Heart left ventricle (tissue), 16 donors: ENCODE measurements at regions not wholly inside any gene's neighbourhood (a gene's known extent, or its start where the extent isn't known, plus 50 kb on each side); places are given as distances from the start of the nearest gene placed in this dataset.
A peak's percentile ranks its signal among the peaks of the same experiment; 100 is the strongest.

Source experiments
- ATAC-seq, 4 donors: fragments of 200-7000 bp; cut with Tn5 transposase; one replicate each; pipeline ENCODE4 v1.9.1; 2020 to 2022; ENCODE audit warnings: moderate library complexity in 4 of 4, mild to moderate bottlenecking in 3 of 4, moderate number of reproducible peaks in 1 of 4
- DNase-seq, 5 donors: peaks; one replicate each; pipeline ENCODE4 v3.0.0-alpha.2; 2020
- H3K27ac ChIP-seq, 12 donors: fragments of 200-600 bp; sonication (generic) in 4 of 12; one replicate each; pipeline versions ENCODE4 v1.5.0 to v1.8.0; 2016 to 2022; ENCODE audit warnings: mild to moderate bottlenecking in 2 of 12
- H3K27me3 ChIP-seq, 9 donors: fragments of 200-600 bp; sonication (generic) in 2 of 9; one replicate each; pipeline versions ENCODE4 v1.5.1 to v1.8.0; 2016 to 2022; ENCODE audit warnings: mild to moderate bottlenecking in 3 of 9
- H3K36me3 ChIP-seq, 9 donors: fragments of 200-600 bp; sonication (generic) in 2 of 9; one replicate each; pipeline versions ENCODE4 v1.5.0 to v1.8.0; 2018 to 2022; ENCODE audit warnings: mild to moderate bottlenecking in 2 of 9
- H3K4me1 ChIP-seq, 12 donors: fragments of 200-600 bp; sonication (generic) in 4 of 12; one replicate each; pipeline versions ENCODE4 v1.5.0 to v1.8.0; 2016 to 2022; ENCODE audit warnings: mild to moderate bottlenecking in 3 of 12
- H3K4me3 ChIP-seq, 12 donors: fragments of 200-600 bp; sonication (generic) in 4 of 12; one replicate each; pipeline versions ENCODE4 v1.5.0 to v1.8.0; 2017 to 2022; ENCODE audit warnings: mild to moderate bottlenecking in 9 of 12, moderate library complexity in 4 of 12
- H3K9me3 ChIP-seq, 12 donors: fragments of 200-600 bp; sonication (generic) in 4 of 12; one replicate each; pipeline versions ENCODE4 v1.5.0 to v1.8.0; 2016 to 2022; ENCODE audit warnings: mild to moderate bottlenecking in 1 of 12
- POLR2A ChIP-seq, 2 donors: fragments of 450-650 bp; IDR thresholded peaks; one replicate each; pipeline ENCODE4 v1.6.1; 2017; ENCODE audit warnings: antibody characterized with exemption in 2 of 2, mild to moderate bottlenecking in 2 of 2, moderate library complexity in 2 of 2
- WGBS, 4 donors: extraction: QIAGEN DNeasy Blood & Tissue Kit in 2 of 4; methylation state at CpG; one replicate each; pipeline versions ENCODE4 v1.1.5 to v1.1.7; 2013 to 2018; 5-methylcytosine and 5-hydroxymethylcytosine counted together
- intact Hi-C, 10 donors: fragments of 100-400 bp; cut with DNase I; formaldehyde crosslinking; loops; one replicate each; pipeline versions ENCODE4 v1.11.1 to v1.14.2; 2022
- TF ChIP-seq, protein P1 (sequence below), 12 donors: fragments of 200-600 bp; sonication (generic) in 4 of 12; IDR thresholded peaks; one replicate each; pipeline versions ENCODE4 v1.5.0 to v1.8.0; 2018 to 2022; ENCODE audit warnings: antibody characterized with exemption in 12 of 12, mild to moderate bottlenecking in 5 of 12
- donor health status: ischemic (EF 13 %, LVEDD 7.1; RV severe dilation, severe dysfunction).
- donor health status: healthy with polysubstance abuse.
- donor health status: DM: no; HTN: yes; CAD: no.
- donor health status: DM: no; HTN: no; CAD: no.
- donor health status: ischemic (EF 25% LVEDD 6.9; RV normal size, moderate dysfunction).
- donor health status: ischemic (EF 25% LVEDD 5.7; RV mildly dilated, moderate dysfunction).
- donor health status: healthy.
- donor health status: DM: yes; HTN: yes; CAD: no.
- donor health status: ischemic (EF 35%, LVEDD 5.7; RV mildly dilated, moderate dysfunction).
- donor health status: nonischemic (EF 11% LVEDD 7.7; RV severe dilation, severe dysfunction).
- donor health status: DM: yes; HTN: yes; CAD: no.
- donor health status: PGD.
- donor health status: ischemic (EF 29% LVEDD 5.4; RV normal size, mild dysfunction).
- donor health status: nonischemic (EF 23%, LVEDD 6.1; RV moderate dilation, normal function).

DNA sequence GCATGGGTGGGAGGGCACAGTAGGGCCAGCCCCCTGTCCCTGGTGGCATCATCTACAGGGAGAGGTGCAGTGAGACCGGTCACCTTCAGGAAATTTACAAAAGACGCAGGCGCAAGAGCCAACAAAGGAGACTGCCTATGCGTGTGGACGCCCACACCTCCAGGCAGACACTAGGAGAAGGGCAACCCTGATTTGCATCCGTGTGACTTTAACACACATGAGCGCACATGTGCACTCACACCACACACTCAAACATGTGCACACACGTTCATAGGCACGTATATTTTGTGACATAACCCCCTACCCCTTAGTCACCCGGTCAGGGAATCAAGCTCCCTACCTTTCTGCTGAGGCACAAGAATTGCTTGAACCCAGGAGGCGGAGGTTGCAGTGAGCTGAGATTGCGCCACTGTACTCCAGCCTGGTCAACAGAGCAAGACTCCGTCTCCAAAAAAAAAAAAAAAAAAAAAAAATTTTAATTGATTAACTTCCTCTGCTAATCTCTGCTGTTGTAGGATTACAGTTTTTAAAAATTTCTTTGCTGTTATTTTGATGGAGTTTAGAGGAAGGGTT lies 84.7 kb upstream of the SLC25A33 start:
- no peaks in the 10 kb centered on the region for H3K9me3 ChIP-seq
- H3K36me3 ChIP-seq, result no peaks in the 10 kb centered on the region
- H3K27ac ChIP-seq, result no peak overlapping the region
- no peak for TF ChIP-seq POLR2A (IDR thresholded peaks at IDR 0.05)
- TF ChIP-seq, protein P1, sequence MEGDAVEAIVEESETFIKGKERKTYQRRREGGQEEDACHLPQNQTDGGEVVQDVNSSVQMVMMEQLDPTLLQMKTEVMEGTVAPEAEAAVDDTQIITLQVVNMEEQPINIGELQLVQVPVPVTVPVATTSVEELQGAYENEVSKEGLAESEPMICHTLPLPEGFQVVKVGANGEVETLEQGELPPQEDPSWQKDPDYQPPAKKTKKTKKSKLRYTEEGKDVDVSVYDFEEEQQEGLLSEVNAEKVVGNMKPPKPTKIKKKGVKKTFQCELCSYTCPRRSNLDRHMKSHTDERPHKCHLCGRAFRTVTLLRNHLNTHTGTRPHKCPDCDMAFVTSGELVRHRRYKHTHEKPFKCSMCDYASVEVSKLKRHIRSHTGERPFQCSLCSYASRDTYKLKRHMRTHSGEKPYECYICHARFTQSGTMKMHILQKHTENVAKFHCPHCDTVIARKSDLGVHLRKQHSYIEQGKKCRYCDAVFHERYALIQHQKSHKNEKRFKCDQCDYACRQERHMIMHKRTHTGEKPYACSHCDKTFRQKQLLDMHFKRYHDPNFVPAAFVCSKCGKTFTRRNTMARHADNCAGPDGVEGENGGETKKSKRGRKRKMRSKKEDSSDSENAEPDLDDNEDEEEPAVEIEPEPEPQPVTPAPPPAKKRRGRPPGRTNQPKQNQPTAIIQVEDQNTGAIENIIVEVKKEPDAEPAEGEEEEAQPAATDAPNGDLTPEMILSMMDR (IDR thresholded peaks at IDR 0.05), result no peak
- intact Hi-C loops, result loop anchor here in 9 of 10 donors (2.0 to 10.0 kb wide), 7 partner anchors 80 to 190 kb away; partner anchors contain the start of gene SPSB1 (in 2 of the 9)
- no peak overlapping the region for H3K4me3 ChIP-seq
- H3K4me1 ChIP-seq, result peaks cover 0 to 15% (median 4%) of the 10 kb centered on the region in 12 donors
- no peak for DNase-seq
- no peaks in the 10 kb centered on the region for H3K27me3 ChIP-seq
- 87 to 95% (median 94%) methylated on average over 13 of the region's 13 CpGs for WGBS, 4 donors
- no peak for ATAC-seq

DNA sequence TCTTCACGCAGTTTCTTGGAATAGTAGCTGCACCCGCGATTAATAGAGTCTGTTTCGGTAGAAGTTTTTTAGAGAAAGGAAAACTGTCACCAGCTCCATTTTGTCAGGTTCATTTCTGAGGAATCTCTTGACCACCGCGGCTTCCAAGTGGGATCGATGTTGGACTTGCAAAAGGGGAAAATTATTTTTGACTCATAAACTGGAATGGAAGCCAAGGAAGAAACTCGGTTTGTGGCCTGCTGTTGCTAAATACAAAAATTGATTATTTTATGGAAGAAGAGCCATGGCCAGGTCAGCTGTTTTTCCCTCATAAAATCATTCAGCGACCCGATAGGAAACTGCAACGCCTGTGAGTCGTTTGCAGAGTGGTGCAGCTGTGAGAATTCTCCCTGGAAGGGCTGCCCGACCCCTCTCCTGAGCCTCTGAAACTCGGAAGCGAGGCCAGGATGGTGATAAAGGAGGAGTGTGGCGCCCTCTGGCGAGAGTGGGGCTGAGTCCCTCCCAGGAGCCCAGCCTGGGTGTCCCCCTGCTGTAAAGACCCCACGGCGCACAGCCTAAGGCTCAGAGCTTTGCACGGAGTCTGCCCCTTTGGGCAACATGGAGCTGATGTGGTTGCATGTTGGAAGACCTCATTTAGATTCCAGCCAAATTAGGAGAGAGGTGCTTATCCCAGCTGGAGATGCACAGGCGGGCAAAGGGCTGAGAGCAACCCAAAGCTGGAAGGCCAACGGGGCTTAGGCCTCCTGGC lies 83.6 kb upstream of the SLC25A33 start:
- TF ChIP-seq, protein P1 (IDR thresholded peaks at IDR 0.05), result peak; percentile 63 to 83 (median 76)
- no peak for TF ChIP-seq POLR2A (IDR thresholded peaks at IDR 0.05)
- Histone ChIP-seq H3K9me3 (no peaks in the 10 kb centered on the region), H3K27me3 (no peaks in the 10 kb centered on the region), H3K4me1 (peaks cover 0 to 9% (median 0%) of the 10 kb centered on the region in 12 donors), H3K27ac (no peak overlapping the region), H3K36me3 (no peaks in the 10 kb centered on the region), H3K4me3 (peak overlapping the region in 1 of 12 donors; percentile 15)
- WGBS, 4 donors, result 42 to 47% (median 46%) methylated on average over 19 to 22 of the region's 22 CpGs
- ATAC-seq, result peak; percentile 69 to 85 (median 82)
- intact Hi-C loops, result loop anchor here in 9 of 10 donors (2.0 to 10.0 kb wide), 9 partner anchors 81 to 191 kb away; partner anchors contain the start of gene SPSB1 (in 2 of the 9)
- peak; percentile 59 to 83 (median 60) for DNase-seq

DNA sequence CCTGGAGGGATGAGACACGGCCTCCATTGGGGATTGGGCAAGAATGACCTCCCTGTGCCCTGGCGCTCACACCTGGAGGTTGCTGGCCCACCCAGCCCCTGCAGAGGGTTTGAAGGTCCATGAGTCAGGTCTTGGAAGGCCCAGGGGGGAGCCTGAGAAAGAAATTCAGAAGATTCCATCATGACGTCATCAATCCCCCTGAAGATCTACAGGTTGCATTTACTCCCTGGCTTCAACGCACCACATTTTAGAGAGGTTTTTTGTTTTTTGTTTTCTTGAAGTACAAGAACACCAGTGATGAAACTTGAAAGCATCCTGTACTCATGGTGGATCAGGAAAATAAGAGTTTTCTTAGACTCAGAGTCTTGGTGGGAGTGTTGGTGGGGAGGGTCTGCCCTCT lies 82.4 kb upstream of the SLC25A33 start:
- H3K4me1 ChIP-seq, result peaks cover 0 to 9% (median 0%) of the 10 kb centered on the region in 12 donors
- H3K36me3 ChIP-seq, result no peaks in the 10 kb centered on the region
- TF ChIP-seq, protein P1 (IDR thresholded peaks at IDR 0.05), result no peak
- no peak for TF ChIP-seq POLR2A (IDR thresholded peaks at IDR 0.05)
- DNase-seq (no peak), ATAC-seq (no peak)
- H3K27me3 ChIP-seq, result no peaks in the 10 kb centered on the region
- H3K9me3 ChIP-seq, result no peaks in the 10 kb centered on the region
- intact Hi-C loops, result loop anchor here in 9 of 10 donors (2.0 to 10.0 kb wide), 8 partner anchors 82 to 192 kb away; partner anchors contain the start of gene SPSB1 (in 2 of the 9)
- H3K4me3 ChIP-seq, result no peak overlapping the region
- 86 to 100% (median 87%) methylated on average over 4 of the region's 4 CpGs for WGBS, 4 donors
- no peak overlapping the region for H3K27ac ChIP-seq

DNA sequence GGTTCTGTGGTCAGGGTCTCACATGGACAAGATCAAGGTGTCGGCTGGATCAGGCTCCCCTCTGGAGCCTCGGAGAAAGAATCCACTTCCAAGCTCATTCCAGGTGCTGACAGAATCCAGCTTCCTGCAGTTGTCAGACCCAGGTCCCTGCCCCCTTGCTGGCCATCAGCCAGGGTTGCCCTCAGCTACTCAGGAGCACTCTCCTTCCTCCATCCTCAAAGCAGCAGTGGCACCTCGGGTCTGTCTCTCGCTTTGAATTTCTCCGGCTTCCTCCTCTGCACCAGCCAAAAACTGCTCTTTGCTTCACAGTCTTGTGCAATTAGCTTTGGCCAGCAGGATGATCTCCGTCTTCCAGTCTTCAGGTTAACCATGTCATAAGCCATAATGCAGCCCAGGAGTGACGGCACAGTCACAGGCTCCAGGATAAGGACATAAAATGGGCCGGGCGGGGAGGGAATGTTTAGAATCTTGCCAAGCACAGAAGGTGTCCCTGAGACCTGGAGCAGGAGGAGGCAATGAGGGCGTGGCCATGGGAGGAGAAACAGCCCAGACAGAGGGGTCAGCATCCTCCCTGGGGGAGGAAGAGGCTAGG lies 79.4 kb upstream of the SLC25A33 start:
- Histone ChIP-seq H3K36me3 (no peaks in the 10 kb centered on the region), H3K9me3 (peaks cover 0 to 5% (median 0%) of the 10 kb centered on the region in 12 donors), H3K4me1 (peaks cover 0 to 4% (median 0%) of the 10 kb centered on the region in 12 donors), H3K27ac (no peak overlapping the region), H3K4me3 (no peak overlapping the region), H3K27me3 (no peaks in the 10 kb centered on the region)
- intact Hi-C loops, result loop anchor here in 8 of 10 donors (5.0 to 10.0 kb wide), 6 partner anchors 85 to 195 kb away; partner anchors contain the start of gene SPSB1 (in 2 of the 8)
- ATAC-seq (no peak), DNase-seq (peak in 1 of 5 donors; percentile 2)
- TF ChIP-seq POLR2A (IDR thresholded peaks at IDR 0.05), result no peak
- TF ChIP-seq, protein P1 (IDR thresholded peaks at IDR 0.05), result no peak
- WGBS, 4 donors, result 52 to 63% (median 58%) methylated on average over 10 of the region's 10 CpGs
